ENCODE measurements at regions not wholly inside any gene's neighbourhood (a gene's known extent, or its start where the extent isn't known, plus 50 kb on each side); places are given as distances from the start of the nearest gene placed in this dataset.

- no peak for TF ChIP-seq ASH2L (IDR thresholded peaks at IDR 0.05; ENCODE audit: low read length)
- TF ChIP-seq FOSL1 (IDR thresholded peaks at IDR 0.05; ENCODE audit: insufficient read depth, low read depth, low read length): no peak
- no peak for TF ChIP-seq RAD21 (IDR thresholded peaks at IDR 0.05 in 1 of 2, conservative IDR thresholded peaks at IDR 0.05 in 1 of 2; ENCODE audit: low read depth in 2 of 2, low read length in 2 of 2)
- TF ChIP-seq KDM5A (IDR thresholded peaks at IDR 0.05; ENCODE audit: low read length): no peak
These were observed 426.2 kb downstream of the PCDH7 start (continued) for GRCh38 chr4:31146366-31146765.
